ENCODE measurements at regions not wholly inside any gene's neighbourhood (a gene's known extent, or its start where the extent isn't known, plus 50 kb on each side); places are given as distances from the start of the nearest gene placed in this dataset.

GRCh38 chr5:1961304-1961946 lies 78.7 kb upstream of the IRX4 start:
- no peaks in the 10 kb centered on the region for H3K4me1 ChIP-seq (replicated peaks)
- H3K36me3 ChIP-seq: no peaks in the 10 kb centered on the region
- H3K27me3 ChIP-seq (replicated peaks; ENCODE audit: insufficient read depth): no peaks in the 10 kb centered on the region
- no peak overlapping the region for H3K27ac ChIP-seq
- intact Hi-C loops (cut with DNase I): no loop called here
- TF ChIP-seq POLR2AphosphoS5 (IDR thresholded peaks at IDR 0.05): no peak
- TF ChIP-seq, protein P1, sequence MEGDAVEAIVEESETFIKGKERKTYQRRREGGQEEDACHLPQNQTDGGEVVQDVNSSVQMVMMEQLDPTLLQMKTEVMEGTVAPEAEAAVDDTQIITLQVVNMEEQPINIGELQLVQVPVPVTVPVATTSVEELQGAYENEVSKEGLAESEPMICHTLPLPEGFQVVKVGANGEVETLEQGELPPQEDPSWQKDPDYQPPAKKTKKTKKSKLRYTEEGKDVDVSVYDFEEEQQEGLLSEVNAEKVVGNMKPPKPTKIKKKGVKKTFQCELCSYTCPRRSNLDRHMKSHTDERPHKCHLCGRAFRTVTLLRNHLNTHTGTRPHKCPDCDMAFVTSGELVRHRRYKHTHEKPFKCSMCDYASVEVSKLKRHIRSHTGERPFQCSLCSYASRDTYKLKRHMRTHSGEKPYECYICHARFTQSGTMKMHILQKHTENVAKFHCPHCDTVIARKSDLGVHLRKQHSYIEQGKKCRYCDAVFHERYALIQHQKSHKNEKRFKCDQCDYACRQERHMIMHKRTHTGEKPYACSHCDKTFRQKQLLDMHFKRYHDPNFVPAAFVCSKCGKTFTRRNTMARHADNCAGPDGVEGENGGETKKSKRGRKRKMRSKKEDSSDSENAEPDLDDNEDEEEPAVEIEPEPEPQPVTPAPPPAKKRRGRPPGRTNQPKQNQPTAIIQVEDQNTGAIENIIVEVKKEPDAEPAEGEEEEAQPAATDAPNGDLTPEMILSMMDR (IDR thresholded peaks at IDR 0.05): no peak
- TF ChIP-seq POLR2A (IDR thresholded peaks at IDR 0.05): no peak
- no peak overlapping the region for H3K4me3 ChIP-seq
- DNase-seq (ENCODE audit: low spot score): no peak
- H3K9me3 ChIP-seq: no peaks in the 10 kb centered on the region
- 90% methylated on average over 14 of the region's 14 CpGs for WGBS

GRCh38 chr5:1960595-1961303 lies 78.0 kb upstream of the IRX4 start:
- no peaks in the 10 kb centered on the region for H3K9me3 ChIP-seq
- H3K4me1 ChIP-seq (replicated peaks): no peaks in the 10 kb centered on the region
- H3K27me3 ChIP-seq (replicated peaks; ENCODE audit: insufficient read depth): no peaks in the 10 kb centered on the region
- intact Hi-C loops (cut with DNase I): no loop called here
- TF ChIP-seq, protein P1 (IDR thresholded peaks at IDR 0.05): no peak
- TF ChIP-seq POLR2AphosphoS5 (IDR thresholded peaks at IDR 0.05) (no peak), POLR2A (IDR thresholded peaks at IDR 0.05) (no peak)
- DNase-seq (ENCODE audit: low spot score): no peak
- no peak overlapping the region for H3K4me3 ChIP-seq
- no peaks in the 10 kb centered on the region for H3K36me3 ChIP-seq
- 97% methylated on average over 8 of the region's 8 CpGs for WGBS
- H3K27ac ChIP-seq: no peak overlapping the region

GRCh38 chr5:1959725-1960581 lies 77.2 kb upstream of the IRX4 start:
- intact Hi-C loops (cut with DNase I): no loop called here
- H3K9me3 ChIP-seq: no peaks in the 10 kb centered on the region
- no peaks in the 10 kb centered on the region for H3K27me3 ChIP-seq (replicated peaks; ENCODE audit: insufficient read depth)
- no peak for TF ChIP-seq POLR2A (IDR thresholded peaks at IDR 0.05)
- TF ChIP-seq, protein P1 (IDR thresholded peaks at IDR 0.05): no peak
- no peak for TF ChIP-seq POLR2AphosphoS5 (IDR thresholded peaks at IDR 0.05)
- no peak overlapping the region for H3K4me3 ChIP-seq
- no peaks in the 10 kb centered on the region for H3K36me3 ChIP-seq
- no peak overlapping the region for H3K27ac ChIP-seq
- 86% methylated on average over 27 of the region's 27 CpGs for WGBS
- DNase-seq (ENCODE audit: low spot score): no peak
- no peaks in the 10 kb centered on the region for H3K4me1 ChIP-seq (replicated peaks)

DNA sequence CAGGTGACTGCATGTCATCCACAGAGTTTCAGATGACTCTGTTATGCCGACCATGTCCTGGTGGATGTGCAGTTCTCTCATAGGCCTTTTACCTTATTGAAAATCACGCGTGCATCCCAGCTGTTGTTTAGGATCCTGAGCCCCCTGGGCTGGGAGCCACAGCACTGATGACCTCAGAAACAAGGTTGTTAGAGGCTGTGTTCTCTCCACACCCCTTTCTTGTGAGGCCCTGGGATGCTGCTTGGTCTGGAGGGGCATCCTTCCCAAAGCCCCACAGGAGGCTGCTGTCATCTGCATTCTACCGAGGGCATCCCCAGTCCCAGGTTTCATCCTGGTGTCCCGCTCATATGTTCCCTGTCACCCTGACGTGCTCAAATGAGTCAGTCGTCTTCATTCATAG lies 76.5 kb upstream of the IRX4 start:
- intact Hi-C loops (cut with DNase I): no loop called here
- WGBS: 82% methylated on average over 7 of the region's 7 CpGs

More for the DNA sequence above, 76.5 kb upstream of the IRX4 start:
- Histone ChIP-seq H3K4me3 (no peak overlapping the region), H3K36me3 (no peaks in the 10 kb centered on the region), H3K27ac (no peak overlapping the region), H3K27me3 (replicated peaks; ENCODE audit: insufficient read depth) (no peaks in the 10 kb centered on the region), H3K9me3 (no peaks in the 10 kb centered on the region), H3K4me1 (replicated peaks) (no peaks in the 10 kb centered on the region)
- no peak for DNase-seq (ENCODE audit: low spot score)
- TF ChIP-seq, protein P1 (IDR thresholded peaks at IDR 0.05): no peak
- no peak for TF ChIP-seq POLR2AphosphoS5 (IDR thresholded peaks at IDR 0.05)
- TF ChIP-seq POLR2A (IDR thresholded peaks at IDR 0.05): no peak
